ENCODE measurements at regions not wholly inside any gene's neighbourhood (a gene's known extent, or its start where the extent isn't known, plus 50 kb on each side); places are given as distances from the start of the nearest gene placed in this dataset.
"Not testable (repeated sequence)": the region's sequence is repeated elsewhere in the genome, so short reads cannot be mapped to it uniquely, and the experiment has no call there.

DNA sequence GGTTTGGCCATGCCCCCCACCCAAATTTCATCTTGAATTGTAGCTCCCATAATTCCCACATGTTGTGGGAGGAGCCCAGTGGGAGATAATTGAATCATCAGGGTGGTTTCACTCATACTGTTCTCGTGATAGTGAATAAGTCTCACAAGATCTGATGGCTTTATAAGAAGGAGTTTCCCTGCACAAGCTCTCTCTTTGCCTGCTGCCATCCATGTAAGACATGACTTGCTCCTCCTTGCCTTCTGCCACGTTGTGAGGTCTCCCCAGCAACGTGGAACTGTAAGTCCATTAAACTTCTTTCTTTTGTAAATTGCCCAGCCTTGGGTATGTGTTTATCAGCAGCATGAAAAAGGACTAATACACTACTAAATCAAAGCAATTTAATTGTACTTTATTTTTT lies 507.3 kb upstream of the JAG1 start:
- ATAC-seq; intact Hi-C loops (cut with micrococcal nuclease; ENCODE audit: unreplicated experiment); FAIRE-seq: not testable (repeated sequence)

DNA sequence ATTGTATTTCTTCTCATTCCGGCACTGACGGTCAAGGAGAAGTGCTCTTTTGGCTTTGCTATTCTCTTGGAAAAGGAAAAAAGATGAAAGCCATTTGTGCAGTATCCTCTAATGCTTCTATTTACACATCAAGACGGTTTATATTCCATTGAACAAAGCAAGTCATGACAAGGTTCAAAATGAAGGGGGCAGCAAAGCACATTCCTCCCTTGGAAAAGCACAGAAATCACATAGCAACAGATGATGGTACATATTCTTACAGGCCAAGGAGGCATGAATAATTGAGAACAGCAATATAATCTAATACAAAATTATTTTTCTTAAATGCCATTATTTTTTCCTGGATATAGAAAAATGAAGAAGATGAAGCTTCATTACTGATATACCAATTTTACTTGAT lies 508.2 kb upstream of the JAG1 start:
- POLR2A ChIA-PET, result no interaction called here
- in situ Hi-C loops (cut with HindIII; ENCODE audit: extremely low pct_ligation_motif_present, low pct_unique_long_range_greater_than_20kb), result no loop called here

More for the DNA sequence above, 507.3 kb upstream of the JAG1 start:
- H3K4me1 ChIP-seq (ENCODE audit: insufficient read depth, low read length); DNase-seq (ENCODE audit: low spot score); H3K4me3 ChIP-seq (replicated peaks in 1 of 3; ENCODE audit: insufficient read depth in 1 of 3, low read depth in 2 of 3, low read length in 3 of 3); POLR2A ChIA-PET; in situ Hi-C loops (cut with HindIII; ENCODE audit: extremely low pct_ligation_motif_present, low pct_unique_long_range_greater_than_20kb); H4K20me1 ChIP-seq (ENCODE audit: insufficient read depth, low read length); BruUV-seq (replicated peaks); H3K9ac ChIP-seq (ENCODE audit: insufficient read depth, low read depth, low read length); H2AFZ ChIP-seq (ENCODE audit: low read length); H3K79me2 ChIP-seq (ENCODE audit: insufficient read depth, low read length); H3K27me3 ChIP-seq (ENCODE audit: control insufficient read depth in 1 of 2, insufficient read depth in 2 of 2, low read length in 2 of 2); H3K9me3 ChIP-seq (ENCODE audit: low read length); CTCF ChIA-PET (ENCODE audit: low intra/inter-chr PET ratio, low total read pairs); H3K36me3 ChIP-seq (replicated peaks in 1 of 2; ENCODE audit: control insufficient read depth in 1 of 2, insufficient read depth in 2 of 2, low read length in 2 of 2); H3K27ac ChIP-seq (ENCODE audit: extremely low read length, insufficient read depth, low read length); H3K4me2 ChIP-seq (ENCODE audit: low read depth, low read length): not testable (repeated sequence)
- WGBS (ENCODE audit: low lambda C conversion rate), result 0% methylated on average over 3 of the region's 3 CpGs
- peak; percentile 75; the same call in 1 of the 2 replicates for TF ChIP-seq ZNF431 (CRISPR knock-in tag; IDR thresholded peaks at IDR 0.05; ENCODE audit: borderline replicate concordance, low read depth)

DNA sequence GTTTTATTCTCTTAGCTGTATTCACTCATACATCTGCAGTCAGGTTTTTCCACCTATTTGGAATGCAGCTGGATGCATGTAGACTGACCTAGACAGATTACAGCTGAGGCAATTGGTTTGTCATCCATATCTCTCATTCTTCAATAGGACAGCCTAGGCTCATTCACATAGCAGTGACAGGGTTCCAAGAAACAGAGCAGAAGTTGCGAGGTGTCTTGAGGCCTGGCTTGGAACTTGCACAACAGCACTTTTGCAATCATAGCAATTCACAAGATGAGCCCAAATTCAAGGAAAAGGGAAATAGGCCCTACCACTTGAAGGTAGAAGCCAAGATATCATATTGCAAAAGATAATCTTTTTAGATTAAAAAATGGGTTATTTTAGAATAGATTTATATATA lies 508.9 kb upstream of the JAG1 start:
- H3K27ac ChIP-seq (ENCODE audit: extremely low read length, insufficient read depth, low read length), result no peak overlapping the region
- ATAC-seq (no peak), DNase-seq (ENCODE audit: low spot score) (no peak), FAIRE-seq (no peak)
- CTCF ChIA-PET (ENCODE audit: low intra/inter-chr PET ratio, low total read pairs), result no interaction called here
- no peaks in the 10 kb centered on the region for H3K36me3 ChIP-seq (replicated peaks in 1 of 2; ENCODE audit: control insufficient read depth in 1 of 2, insufficient read depth in 2 of 2, low read length in 2 of 2)
- no peaks in the 10 kb centered on the region for H3K9me3 ChIP-seq (ENCODE audit: low read length)
- WGBS (ENCODE audit: low lambda C conversion rate), result 0% methylated on average over 1 of the region's 1 CpG
- no peaks in the 10 kb centered on the region for H3K27me3 ChIP-seq (ENCODE audit: control insufficient read depth in 1 of 2, insufficient read depth in 2 of 2, low read length in 2 of 2)
- no peak overlapping the region for H3K4me3 ChIP-seq (replicated peaks in 1 of 3; ENCODE audit: insufficient read depth in 1 of 3, low read depth in 2 of 3, low read length in 3 of 3)
- no peak overlapping the region for H2AFZ ChIP-seq (ENCODE audit: low read length)
- H3K4me2 ChIP-seq (ENCODE audit: low read depth, low read length), result no peak overlapping the region
- POLR2A ChIA-PET, result no interaction called here
- in situ Hi-C loops (cut with HindIII; ENCODE audit: extremely low pct_ligation_motif_present, low pct_unique_long_range_greater_than_20kb) (no loop called here), intact Hi-C loops (cut with micrococcal nuclease; ENCODE audit: unreplicated experiment) (no loop called here)
- H3K9ac ChIP-seq (ENCODE audit: insufficient read depth, low read depth, low read length), result no peak overlapping the region
- H3K79me2 ChIP-seq (ENCODE audit: insufficient read depth, low read length), result no peaks in the 10 kb centered on the region
- no TSS peak for BruUV-seq (replicated peaks)
- no peaks in the 10 kb centered on the region for H4K20me1 ChIP-seq (ENCODE audit: insufficient read depth, low read length)
- H3K4me1 ChIP-seq (ENCODE audit: insufficient read depth, low read length), result no peaks in the 10 kb centered on the region
- TF ChIP-seq RBAK (CRISPR knock-in tag; IDR thresholded peaks at IDR 0.05) (no peak), ZNF446 (CRISPR knock-in tag; IDR thresholded peaks at IDR 0.05) (no peak), CBX2 (IDR thresholded peaks at IDR 0.05; ENCODE audit: low read depth, low read length) (no peak), CBX2 (CRISPR knock-in tag; IDR thresholded peaks at IDR 0.05; ENCODE audit: low read depth) (no peak), ZNF335 (CRISPR knock-in tag; IDR thresholded peaks at IDR 0.05) (no peak), JARID2 (CRISPR knock-in tag; IDR thresholded peaks at IDR 0.05; ENCODE audit: insufficient replicate concordance) (no peak), FOXK1 (CRISPR knock-in tag; IDR thresholded peaks at IDR 0.05; ENCODE audit: borderline replicate concordance, low read depth) (no peak)
- TF ChIP-seq, protein P1, sequence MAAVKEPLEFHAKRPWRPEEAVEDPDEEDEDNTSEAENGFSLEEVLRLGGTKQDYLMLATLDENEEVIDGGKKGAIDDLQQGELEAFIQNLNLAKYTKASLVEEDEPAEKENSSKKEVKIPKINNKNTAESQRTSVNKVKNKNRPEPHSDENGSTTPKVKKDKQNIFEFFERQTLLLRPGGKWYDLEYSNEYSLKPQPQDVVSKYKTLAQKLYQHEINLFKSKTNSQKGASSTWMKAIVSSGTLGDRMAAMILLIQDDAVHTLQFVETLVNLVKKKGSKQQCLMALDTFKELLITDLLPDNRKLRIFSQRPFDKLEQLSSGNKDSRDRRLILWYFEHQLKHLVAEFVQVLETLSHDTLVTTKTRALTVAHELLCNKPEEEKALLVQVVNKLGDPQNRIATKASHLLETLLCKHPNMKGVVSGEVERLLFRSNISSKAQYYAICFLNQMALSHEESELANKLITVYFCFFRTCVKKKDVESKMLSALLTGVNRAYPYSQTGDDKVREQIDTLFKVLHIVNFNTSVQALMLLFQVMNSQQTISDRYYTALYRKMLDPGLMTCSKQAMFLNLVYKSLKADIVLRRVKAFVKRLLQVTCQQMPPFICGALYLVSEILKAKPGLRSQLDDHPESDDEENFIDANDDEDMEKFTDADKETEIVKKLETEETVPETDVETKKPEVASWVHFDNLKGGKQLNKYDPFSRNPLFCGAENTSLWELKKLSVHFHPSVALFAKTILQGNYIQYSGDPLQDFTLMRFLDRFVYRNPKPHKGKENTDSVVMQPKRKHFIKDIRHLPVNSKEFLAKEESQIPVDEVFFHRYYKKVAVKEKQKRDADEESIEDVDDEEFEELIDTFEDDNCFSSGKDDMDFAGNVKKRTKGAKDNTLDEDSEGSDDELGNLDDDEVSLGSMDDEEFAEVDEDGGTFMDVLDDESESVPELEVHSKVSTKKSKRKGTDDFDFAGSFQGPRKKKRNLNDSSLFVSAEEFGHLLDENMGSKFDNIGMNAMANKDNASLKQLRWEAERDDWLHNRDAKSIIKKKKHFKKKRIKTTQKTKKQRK (IDR thresholded peaks at IDR 0.05; ENCODE audit: low read length), result no peak

More for the DNA sequence above, 508.2 kb upstream of the JAG1 start:
- Histone ChIP-seq H3K9me3 (ENCODE audit: low read length) (no peaks in the 10 kb centered on the region), H3K9ac (ENCODE audit: insufficient read depth, low read depth, low read length) (no peak overlapping the region), H3K27me3 (ENCODE audit: control insufficient read depth in 1 of 2, insufficient read depth in 2 of 2, low read length in 2 of 2) (no peaks in the 10 kb centered on the region), H3K4me2 (ENCODE audit: low read depth, low read length) (no peak overlapping the region), H3K4me3 (replicated peaks in 1 of 3; ENCODE audit: insufficient read depth in 1 of 3, low read depth in 2 of 3, low read length in 3 of 3) (no peak overlapping the region), H2AFZ (ENCODE audit: low read length) (no peak overlapping the region), H3K27ac (ENCODE audit: extremely low read length, insufficient read depth, low read length) (no peak overlapping the region), H3K79me2 (ENCODE audit: insufficient read depth, low read length) (no peaks in the 10 kb centered on the region), H4K20me1 (ENCODE audit: insufficient read depth, low read length) (no peaks in the 10 kb centered on the region), H3K36me3 (replicated peaks in 1 of 2; ENCODE audit: control insufficient read depth in 1 of 2, insufficient read depth in 2 of 2, low read length in 2 of 2) (no peaks in the 10 kb centered on the region), H3K4me1 (ENCODE audit: insufficient read depth, low read length) (no peaks in the 10 kb centered on the region)
- CTCF ChIA-PET (ENCODE audit: low intra/inter-chr PET ratio, low total read pairs), result no interaction called here
- no peak for ATAC-seq
- 25% methylated on average over 3 of the region's 3 CpGs for whole genome bisulfite sequencing (ENCODE audit: low lambda C conversion rate)
- no TSS peak for BruUV-seq (replicated peaks)
- TF ChIP-seq NFYC (CRISPR knock-in tag; IDR thresholded peaks at IDR 0.05) (no peak), RFX5 (IDR thresholded peaks at IDR 0.05; ENCODE audit: low read depth, low read length) (peak; percentile 89)
- no peak for FAIRE-seq
- intact Hi-C loops (cut with micrococcal nuclease; ENCODE audit: unreplicated experiment), result no loop called here
- no peak for DNase-seq (ENCODE audit: low spot score)
